GM19395 (cell line): ENCODE measurements at regions not wholly inside any gene's neighbourhood (a gene's known extent, or its start where the extent isn't known, plus 50 kb on each side); places are given as distances from the start of the nearest gene placed in this dataset.

Experiments used
- ATAC-seq: cut with Tn5 transposase; IDR thresholded peaks from one replicate; pipeline ENCODE4 v1.9.1; 2021; ENCODE audit warnings: mild to moderate bottlenecking, moderate library complexity; ENCODE audit not compliant: unreplicated experiment

DNA sequence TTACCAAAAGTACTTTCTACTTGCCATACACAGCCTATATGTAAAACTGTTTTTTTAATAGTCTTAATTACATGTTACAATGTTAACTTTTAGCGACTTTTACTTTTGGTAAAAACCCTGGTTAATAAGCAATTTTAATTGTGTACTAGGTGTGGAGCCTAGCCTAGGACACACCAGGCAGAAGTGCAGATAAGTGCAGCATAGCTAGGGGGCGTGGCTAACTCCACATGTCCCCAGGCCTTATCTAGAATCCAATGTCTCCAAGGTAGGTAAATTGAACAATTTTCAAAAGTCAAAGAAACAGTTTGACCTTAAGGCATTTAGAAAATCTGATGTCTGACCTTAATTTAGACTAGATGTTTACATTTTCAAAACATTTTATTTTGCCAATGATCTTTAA, 858.7 kb downstream of the CCSER2 start:
- no peak for ATAC-seq

- ATAC-seq, result no peak
Observed at GRCh38 chr10:85188770-85189484, 860.5 kb downstream of the CCSER2 start.

GRCh38 chr10:85193796-85194195, 865.4 kb downstream of the CCSER2 start:
- no peak for ATAC-seq

GRCh38 chr10:85194706-85195105, 866.3 kb downstream of the CCSER2 start:
- ATAC-seq, result no peak

DNA sequence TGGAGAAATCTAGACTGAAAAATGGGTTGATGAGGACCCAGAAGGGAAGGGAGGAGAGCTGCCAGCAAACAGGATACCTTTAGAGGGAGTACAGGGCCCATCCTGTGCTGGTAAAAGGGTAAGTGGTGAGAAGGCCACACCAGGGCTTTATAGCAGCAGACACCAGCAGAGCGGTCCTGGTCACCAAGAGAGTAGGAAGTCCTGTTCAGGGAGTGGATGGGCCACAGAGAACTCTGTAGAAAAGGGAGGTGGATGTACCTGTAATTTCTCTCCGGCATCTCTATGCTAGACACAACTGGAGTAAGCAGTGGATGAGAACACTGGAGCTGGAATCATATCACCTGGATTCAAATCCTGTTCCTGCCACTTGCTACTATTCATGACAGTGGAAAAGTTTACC, 867.2 kb downstream of the CCSER2 start:
- no peak for ATAC-seq

DNA sequence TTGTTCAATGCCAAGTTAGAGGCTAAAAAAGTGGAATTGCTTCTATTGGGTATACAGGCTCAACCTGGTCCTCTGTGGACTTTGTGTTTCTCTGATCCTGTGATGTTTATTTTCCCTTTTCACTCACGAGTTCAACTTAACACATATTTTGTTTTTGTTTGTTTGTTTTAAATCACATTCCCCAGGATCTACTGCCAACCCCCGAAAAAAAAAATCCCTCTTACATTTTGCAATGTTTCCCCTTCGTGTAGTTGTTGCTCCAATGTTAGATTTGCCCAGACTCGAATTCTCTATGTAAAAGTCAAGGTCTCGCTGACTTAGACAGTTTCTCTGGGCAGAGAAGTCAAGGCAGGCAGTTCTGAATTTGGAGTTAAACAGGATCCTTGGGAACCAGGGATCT, 876.4 kb downstream of the CCSER2 start:
- ATAC-seq, result no peak

- no peak for ATAC-seq
Observed at GRCh38 chr10:85212526-85212925, 884.1 kb downstream of the CCSER2 start.

DNA sequence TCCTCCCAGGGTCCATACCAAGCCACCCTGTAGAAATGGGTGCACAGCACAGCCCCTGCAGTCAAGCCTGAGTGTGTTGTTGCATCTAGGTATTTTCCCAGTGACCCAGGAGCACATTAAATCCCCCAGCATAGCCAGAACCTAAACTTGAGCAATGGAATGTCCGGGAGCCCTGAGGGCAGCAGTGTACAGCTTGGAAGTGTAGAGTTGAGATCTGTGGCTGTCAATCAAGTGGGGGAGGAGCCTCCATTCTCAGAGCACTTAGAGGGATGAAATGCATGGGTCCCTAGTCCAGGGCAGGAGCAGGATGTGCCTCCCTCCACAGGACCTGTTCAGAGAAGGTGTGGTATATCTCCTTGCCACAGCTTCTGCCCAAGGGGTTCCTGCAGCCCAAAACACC, 885.1 kb downstream of the CCSER2 start:
- no peak for ATAC-seq

GRCh38 chr10:85222300-85222699, 893.9 kb downstream of the CCSER2 start:
- no peak for ATAC-seq

GRCh38 chr10:85224366-85224940, 896.1 kb downstream of the CCSER2 start:
- ATAC-seq, result no peak

GRCh38 chr10:85225311-85225710, 896.9 kb downstream of the CCSER2 start:
- ATAC-seq, result no peak

DNA sequence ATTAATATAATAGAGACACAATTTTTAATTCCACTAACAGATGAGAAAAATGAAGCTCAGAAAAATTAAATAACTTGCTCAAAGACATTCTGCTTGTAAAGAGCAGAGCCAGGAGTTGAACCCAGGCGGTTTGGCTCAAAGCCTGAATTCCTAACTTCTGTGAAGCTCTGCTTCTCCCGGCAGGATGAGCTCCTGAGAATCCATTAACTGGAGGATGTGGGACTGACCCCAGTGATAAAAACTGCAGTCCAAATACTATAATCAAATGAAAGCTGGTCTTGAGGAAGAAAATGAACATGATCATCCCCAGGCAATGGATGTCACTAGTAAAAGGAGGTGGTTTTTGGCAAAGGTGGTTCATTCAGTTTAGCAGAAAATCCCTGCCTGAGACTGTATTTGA, 898.2 kb downstream of the CCSER2 start:
- no peak for ATAC-seq

GRCh38 chr10:85228726-85229125, 900.3 kb downstream of the CCSER2 start:
- no peak for ATAC-seq

DNA sequence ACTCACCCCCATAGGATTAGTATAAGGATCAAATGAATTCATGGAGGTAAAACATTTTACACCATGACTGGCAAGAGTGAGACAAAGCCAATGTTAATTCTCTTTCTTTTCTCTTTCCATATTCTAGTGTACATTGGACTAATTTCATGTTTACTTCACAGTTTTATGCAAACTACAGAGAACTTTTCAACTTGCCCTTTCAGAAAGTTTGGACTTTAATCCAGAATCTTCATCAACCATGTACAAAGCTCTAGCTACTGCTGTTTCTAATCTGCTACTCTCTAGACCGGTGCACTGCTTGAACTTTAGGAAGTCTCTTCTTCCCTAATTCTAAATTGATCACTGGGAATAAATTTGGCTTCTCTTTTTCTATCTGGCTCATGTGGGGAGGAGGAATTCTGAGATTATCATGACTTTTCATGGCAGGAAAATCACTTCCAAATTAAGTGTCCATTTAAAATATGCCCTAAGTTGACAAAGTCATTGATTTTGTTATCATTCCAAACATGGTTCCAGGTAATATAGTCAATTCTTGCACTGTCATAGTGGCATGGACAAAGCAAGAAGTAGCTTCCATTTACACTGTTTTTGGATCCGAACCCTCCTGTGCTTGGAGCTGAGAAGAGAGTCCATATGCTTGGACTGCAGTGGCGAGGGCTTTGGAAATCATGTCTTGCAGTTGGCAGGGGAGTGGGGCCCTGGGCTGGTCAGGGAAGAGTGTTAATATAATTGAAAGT, 903.3 kb downstream of the CCSER2 start:
- no peak for ATAC-seq

DNA sequence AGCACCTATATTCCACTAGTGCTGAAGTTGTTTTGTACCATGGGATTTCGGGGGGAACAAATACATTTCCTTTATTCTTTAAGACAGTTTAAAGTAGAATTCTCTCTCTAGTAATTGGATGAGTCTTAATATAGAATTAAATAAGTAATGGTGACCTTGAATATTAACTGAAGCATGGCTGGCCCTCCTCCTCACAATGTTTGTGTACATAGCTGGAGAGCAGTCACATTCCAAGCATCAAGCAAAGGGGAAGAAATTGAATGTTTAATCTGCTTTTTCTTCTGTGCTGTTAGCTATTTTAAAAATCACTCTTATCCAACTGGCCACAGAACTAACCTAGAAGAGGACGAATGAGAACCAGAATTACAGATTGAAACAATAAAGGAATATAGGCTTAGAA, 906.9 kb downstream of the CCSER2 start:
- ATAC-seq, result no peak

DNA sequence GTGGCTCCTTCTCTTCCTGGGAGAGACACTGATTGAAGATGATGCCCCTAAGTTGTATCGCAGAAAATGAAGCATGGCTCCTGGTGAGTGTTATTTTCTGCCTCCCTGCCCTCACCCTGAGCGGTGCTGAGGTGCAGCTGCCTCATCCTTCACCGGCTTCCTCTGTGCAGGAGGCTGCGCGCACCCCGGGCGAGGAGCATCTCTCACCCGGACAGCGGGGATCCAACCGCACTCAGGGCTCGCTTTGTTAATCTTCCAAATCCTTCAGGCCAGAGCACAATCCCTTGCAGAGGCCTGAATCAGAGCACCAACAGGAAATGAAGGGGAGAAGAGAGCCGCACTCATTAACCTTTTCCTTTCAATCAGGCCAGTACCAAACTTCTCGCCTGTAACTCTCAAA, 910.3 kb downstream of the CCSER2 start:
- ATAC-seq, result no peak

GRCh38 chr10:85250304-85250703, 921.9 kb downstream of the CCSER2 start:
- no peak for ATAC-seq

DNA sequence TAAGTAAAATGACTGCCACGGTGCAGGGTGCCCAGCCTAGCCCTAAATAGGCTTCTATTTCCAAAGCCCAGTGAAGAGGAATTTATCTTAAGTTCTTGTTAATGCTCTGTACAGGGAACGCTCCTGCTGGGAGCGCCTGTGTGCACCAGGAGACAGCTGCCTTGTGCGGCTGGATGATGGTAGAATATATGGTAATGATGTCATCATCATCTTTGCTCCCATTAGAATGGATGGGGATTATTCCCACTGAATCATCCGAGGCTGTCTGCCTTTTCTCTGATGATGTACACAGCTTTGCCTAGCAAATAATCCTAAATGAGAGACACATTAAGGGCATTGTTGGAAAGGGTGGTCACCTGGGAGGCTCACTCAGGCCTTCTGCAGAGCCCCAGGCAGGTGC, 928.1 kb downstream of the CCSER2 start:
- no peak for ATAC-seq

GRCh38 chr10:85259908-85260307, 931.5 kb downstream of the CCSER2 start:
- ATAC-seq, result no peak

GRCh38 chr10:85262992-85263391, 934.6 kb downstream of the CCSER2 start:
- ATAC-seq, result no peak

- ATAC-seq, result no peak
Observed at GRCh38 chr10:85265121-85265520, 936.7 kb downstream of the CCSER2 start.

- no peak for ATAC-seq
Observed at GRCh38 chr10:85266808-85267207, 938.4 kb downstream of the CCSER2 start.
